Lower leg skin (tissue), 4 donors: ENCODE measurements at regions not wholly inside any gene's neighbourhood (a gene's known extent, or its start where the extent isn't known, plus 50 kb on each side); places are given as distances from the start of the nearest gene placed in this dataset.

Experiments used
- DNase-seq, 2 donors: peaks; one replicate each; pipeline ENCODE4 v3.0.0-alpha.2; 2019; ENCODE audit warnings: low spot score in 2 of 2
- H3K4me3 ChIP-seq: fragments of 200-600 bp; sonication (generic); 2 replicates; pipeline ENCODE4 v1.5.1; 2017; ENCODE audit warnings: mild to moderate bottlenecking, low read depth; ENCODE audit not compliant: poor library complexity, severe bottlenecking
- CTCF ChIP-seq, 3 donors: fragments of 450-650 bp; IDR thresholded peaks; one replicate each; pipeline ENCODE4 v1.5.1; 2016; ENCODE audit warnings: antibody characterized with exemption in 3 of 3, mild to moderate bottlenecking in 3 of 3, moderate library complexity in 2 of 3
- POLR2A ChIP-seq, 2 donors: fragments of 450-650 bp; IDR thresholded peaks; one replicate each; pipeline ENCODE4 v1.6.1; 2016 to 2017; ENCODE audit warnings: antibody characterized with exemption in 2 of 2, mild to moderate bottlenecking in 1 of 2, moderate library complexity in 1 of 2
- WGBS, 2 donors: methylation state at CpG; one replicate each; pipeline ENCODE4 v1.1.5; 2018; 5-methylcytosine and 5-hydroxymethylcytosine counted together
- intact Hi-C: fragments of 100-400 bp; cut with DNase I; formaldehyde crosslinking; loops from one replicate; pipeline ENCODE4 v1.15.0; 2023; ENCODE audit warnings: low total_unique reads

GRCh38 chr13:109642358-109642757 lies 144.0 kb downstream of the IRS2 start:
- no peak overlapping the region for H3K4me3 ChIP-seq
- 78 to 81% methylated on average over 8 of the region's 8 CpGs for WGBS, 2 donors
- DNase-seq = no peak
- intact Hi-C loops = no loop called here
- no peak for TF ChIP-seq CTCF (IDR thresholded peaks at IDR 0.05)
- TF ChIP-seq POLR2A (IDR thresholded peaks at IDR 0.05) = no peak

GRCh38 chr13:109636736-109637135 lies 149.6 kb downstream of the IRS2 start:
- 90 to 93% methylated on average over 3 of the region's 3 CpGs for WGBS, 2 donors
- H3K4me3 ChIP-seq = no peak overlapping the region
- no peak for DNase-seq
- TF ChIP-seq CTCF (IDR thresholded peaks at IDR 0.05) = no peak
- no peak for TF ChIP-seq POLR2A (IDR thresholded peaks at IDR 0.05)
- intact Hi-C loops = no loop called here

- TF ChIP-seq CTCF (IDR thresholded peaks at IDR 0.05) = no peak
- no peak for TF ChIP-seq POLR2A (IDR thresholded peaks at IDR 0.05)
- 91% methylated on average over 5 of the region's 5 CpGs for WGBS, 2 donors
- intact Hi-C loops = no loop called here
- no peak overlapping the region for H3K4me3 ChIP-seq
- DNase-seq = no peak
These were observed 155.3 kb downstream of the IRS2 start for GRCh38 chr13:109631069-109631468.

- WGBS, 2 donors = 58 to 63% methylated on average over 6 of the region's 6 CpGs
- intact Hi-C loops = no loop called here
- TF ChIP-seq POLR2A (IDR thresholded peaks at IDR 0.05) = no peak
- TF ChIP-seq CTCF (IDR thresholded peaks at IDR 0.05) = no peak
- no peak for DNase-seq
- H3K4me3 ChIP-seq = no peak overlapping the region
These were observed 156.1 kb downstream of the IRS2 start for GRCh38 chr13:109630271-109630670.

- DNase-seq = no peak
- TF ChIP-seq POLR2A (IDR thresholded peaks at IDR 0.05) (no peak), CTCF (IDR thresholded peaks at IDR 0.05) (no peak)
- 87 to 90% methylated on average over 3 of the region's 3 CpGs for WGBS, 2 donors
- intact Hi-C loops = no loop called here
- H3K4me3 ChIP-seq = no peak overlapping the region
These were observed 156.6 kb downstream of the IRS2 start for GRCh38 chr13:109629737-109630136.

GRCh38 chr13:109628251-109628699 lies 158.1 kb downstream of the IRS2 start:
- intact Hi-C loops = no loop called here
- WGBS, 2 donors = 66 to 80% methylated on average over 2 of the region's 2 CpGs
- no peak overlapping the region for H3K4me3 ChIP-seq

More at GRCh38 chr13:109628251-109628699, 158.1 kb downstream of the IRS2 start:
- DNase-seq = no peak
- TF ChIP-seq POLR2A (IDR thresholded peaks at IDR 0.05) (no peak), CTCF (IDR thresholded peaks at IDR 0.05) (no peak)
